NCI-H748 (cell line): ENCODE measurements at regions not wholly inside any gene's neighbourhood (a gene's known extent, or its start where the extent isn't known, plus 50 kb on each side); places are given as distances from the start of the nearest gene placed in this dataset.
"Not testable (repeated sequence)": the region's sequence is repeated elsewhere in the genome, so short reads cannot be mapped to it uniquely, and the experiment has no call there.

Experiments
- DNase-seq: peaks from one replicate; lab custom pipeline; 2025; ENCODE audit not compliant: unreplicated experiment; lab: John Stamatoyannopoulos, UW

DNA sequence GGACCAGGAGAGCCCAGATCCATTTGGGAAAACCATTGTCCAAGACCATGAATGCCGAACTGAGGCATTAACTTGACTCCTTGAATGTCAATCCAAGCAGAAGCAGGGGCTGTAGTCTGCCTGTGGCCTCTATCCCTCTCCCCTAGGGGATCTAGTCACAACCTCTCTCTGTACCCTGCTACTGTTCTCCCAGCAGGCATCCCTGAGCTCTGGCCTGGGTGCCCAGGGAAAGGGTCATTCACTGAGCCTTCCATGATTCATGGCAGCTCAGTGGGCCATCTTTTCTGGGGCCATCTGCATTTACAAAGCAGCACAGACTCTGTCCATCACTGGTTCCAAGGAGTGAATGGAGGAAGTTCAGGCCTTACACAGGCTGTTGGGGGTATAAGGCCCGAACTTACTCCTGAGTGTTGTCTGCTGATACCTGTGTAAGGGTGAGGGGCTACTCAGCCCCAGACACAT lies 151.8 kb downstream of the ZFP36L2 start:
- DNase-seq = no peak

DNA sequence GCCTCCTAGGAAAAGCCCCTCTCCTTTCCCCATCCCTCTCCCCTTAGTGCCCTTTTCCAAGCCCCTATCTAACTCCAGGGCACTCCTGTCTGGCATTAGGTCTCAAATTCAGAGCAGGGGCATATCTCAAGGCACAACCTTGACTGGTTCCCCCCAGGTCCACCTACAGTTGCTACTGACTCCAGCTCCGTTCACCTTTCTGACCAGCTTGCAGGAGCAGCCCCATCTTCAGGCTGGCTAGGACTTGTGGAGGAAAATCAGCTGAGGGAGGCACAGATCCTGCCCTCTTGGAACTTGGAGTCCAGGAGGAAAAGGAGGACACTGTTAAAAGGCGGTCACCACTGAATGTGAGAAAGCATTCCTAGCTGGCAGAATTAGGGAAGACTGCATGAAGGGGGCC lies 152.4 kb downstream of the ZFP36L2 start:
- DNase-seq = no peak

GRCh38 chr2:43073401-43073825 lies 153.0 kb downstream of the ZFP36L2 start:
- DNase-seq = no peak

DNA sequence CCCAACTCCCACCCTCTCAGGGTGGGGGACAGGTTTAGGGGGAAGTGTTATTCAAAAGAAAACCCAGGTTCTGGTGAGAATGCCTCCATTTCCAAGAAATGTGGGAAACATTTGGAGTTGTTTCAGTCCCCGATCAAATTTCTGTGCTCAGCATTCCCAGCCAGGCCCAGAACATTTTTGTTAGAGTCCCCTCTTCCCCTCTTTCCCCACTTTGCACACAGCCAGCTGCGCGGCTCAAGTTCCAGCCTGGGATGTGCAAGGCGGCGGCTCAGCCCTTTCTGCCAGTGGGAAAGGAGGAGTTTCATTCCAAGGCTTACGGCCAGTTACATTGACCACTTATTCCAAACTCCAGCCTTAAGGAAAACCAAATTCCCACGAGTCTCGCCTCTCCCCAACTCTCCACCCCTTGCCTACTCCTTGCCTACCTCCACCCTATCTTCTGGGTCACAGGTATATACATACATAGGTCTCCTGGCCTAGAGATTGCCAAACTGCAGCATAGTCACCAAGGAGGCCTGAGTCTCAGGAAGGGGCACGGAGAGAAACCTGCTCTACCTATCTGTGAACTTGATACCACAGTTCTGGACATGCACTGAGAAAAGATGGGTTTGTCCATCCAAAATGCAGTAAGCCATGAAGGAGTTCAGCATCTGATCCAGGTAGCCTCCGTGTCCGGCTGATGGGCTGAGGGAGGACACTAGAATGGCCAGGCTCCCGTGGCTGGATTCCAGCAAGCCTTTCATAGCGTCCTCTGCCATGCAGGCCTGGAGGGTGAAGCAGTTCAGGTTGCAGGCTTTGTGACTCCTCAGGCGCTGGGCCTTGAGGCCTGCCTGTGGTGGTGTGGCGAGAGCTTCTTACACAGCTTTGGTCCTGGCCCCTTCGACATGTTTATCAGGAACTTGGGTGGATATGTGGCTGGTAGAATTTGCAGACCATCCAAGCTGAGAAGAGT lies 154.5 kb downstream of the ZFP36L2 start:
- no peak for DNase-seq

- DNase-seq = no peak
These were observed 155.5 kb downstream of the ZFP36L2 start for GRCh38 chr2:43070676-43071502.

DNA sequence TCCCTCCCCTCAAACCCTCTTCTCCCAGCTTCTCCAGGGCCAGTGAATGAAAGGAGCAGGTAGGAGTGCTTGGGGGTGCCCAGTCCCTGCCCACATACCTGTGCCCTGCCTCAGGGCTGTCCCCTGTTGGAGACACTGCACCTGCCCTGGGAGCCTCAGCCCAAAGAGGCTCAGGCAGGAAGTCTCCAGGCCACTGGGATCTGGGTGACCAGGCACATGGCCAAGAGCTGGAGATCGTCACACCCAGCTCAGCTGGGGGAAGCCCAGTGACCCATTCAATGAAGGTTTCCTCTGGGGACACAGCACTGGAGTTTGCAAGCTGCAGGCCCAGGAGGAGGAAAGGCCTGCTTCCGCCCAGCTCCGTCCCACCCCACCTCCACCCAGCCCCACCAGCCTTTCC lies 156.4 kb downstream of the ZFP36L2 start:
- DNase-seq = no peak

- no peak for DNase-seq
These were observed 157.5 kb downstream of the ZFP36L2 start for GRCh38 chr2:43068631-43069517.

GRCh38 chr2:43068041-43068533 lies 158.3 kb downstream of the ZFP36L2 start:
- DNase-seq = no peak

DNA sequence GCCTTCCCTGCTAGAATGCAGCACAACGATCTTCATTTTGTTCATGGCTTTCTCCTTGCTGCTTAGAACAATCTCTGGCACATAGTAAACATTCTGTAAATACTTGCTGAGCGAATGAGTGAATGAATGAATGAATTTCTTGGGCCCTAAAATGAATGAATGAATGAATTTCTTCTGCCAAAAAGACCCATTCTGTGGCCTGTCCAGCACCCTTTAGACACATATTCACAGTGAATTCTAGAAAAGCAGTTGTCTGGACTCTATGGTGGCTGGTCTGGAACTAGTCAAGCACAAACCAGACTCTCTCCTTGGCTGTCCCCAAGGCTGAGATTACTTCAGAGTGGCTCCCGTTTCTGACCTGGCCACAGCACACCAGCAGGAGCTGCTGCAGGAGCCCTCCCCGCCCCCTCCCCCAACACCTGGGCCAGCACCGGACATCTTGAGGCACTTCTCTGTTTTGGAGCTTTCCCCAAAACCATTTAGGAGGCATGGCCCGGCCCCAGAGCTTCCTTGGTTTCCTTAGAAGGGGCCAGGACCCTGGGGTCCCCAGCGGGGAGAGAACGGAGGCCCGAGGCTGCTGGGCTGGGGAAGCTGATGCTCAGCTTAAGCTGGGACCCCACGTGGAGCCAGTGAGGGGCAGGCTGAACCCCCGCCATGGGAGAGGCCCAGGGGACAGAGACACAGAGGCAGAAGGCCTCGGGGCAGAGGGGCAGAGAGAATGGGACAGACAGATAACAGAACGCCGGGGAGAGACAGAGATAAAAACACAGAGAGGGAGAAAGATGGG lies 159.0 kb downstream of the ZFP36L2 start:
- DNase-seq = no peak

DNA sequence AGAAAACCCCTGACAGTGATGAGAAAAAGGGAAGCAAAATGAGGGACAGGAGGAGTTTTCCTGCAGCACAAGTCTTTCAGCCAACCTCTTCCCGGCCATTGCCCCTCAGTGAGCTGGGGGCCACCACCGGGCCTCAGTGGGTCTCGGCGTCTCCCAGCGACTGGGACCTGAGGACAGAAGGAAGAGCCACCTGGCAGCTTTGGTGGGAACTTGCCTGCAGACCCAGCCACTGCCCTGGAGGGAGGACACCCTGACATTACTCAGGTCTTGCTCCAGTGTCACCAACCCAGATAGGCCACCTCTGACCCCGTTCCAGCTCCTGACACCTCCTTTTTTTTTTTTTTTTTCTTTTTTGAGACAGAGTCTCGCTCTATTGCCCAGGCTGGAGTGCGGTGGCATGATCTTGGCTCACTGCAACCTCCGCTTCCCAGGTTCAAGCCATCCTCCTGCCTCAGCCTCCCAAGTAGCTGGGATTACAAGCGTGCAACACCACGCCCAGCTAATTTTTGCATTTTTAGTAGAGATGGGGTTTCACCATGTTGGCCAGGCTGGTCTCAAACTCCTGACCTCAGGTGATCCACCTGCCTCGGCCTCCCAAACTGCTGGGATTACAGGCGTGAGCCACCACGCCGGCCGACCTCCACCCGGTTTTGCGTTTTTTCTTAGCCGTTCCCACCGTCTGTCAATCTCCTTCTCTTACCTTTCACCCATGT lies 159.7 kb downstream of the ZFP36L2 start:
- DNase-seq = not testable (repeated sequence)

GRCh38 chr2:43065871-43066270 lies 160.5 kb downstream of the ZFP36L2 start:
- DNase-seq = no peak

GRCh38 chr2:43065036-43065435 lies 161.4 kb downstream of the ZFP36L2 start:
- no peak for DNase-seq

- DNase-seq = not testable (repeated sequence)
These were observed 163.3 kb downstream of the ZFP36L2 start for GRCh38 chr2:43063096-43063495.

DNA sequence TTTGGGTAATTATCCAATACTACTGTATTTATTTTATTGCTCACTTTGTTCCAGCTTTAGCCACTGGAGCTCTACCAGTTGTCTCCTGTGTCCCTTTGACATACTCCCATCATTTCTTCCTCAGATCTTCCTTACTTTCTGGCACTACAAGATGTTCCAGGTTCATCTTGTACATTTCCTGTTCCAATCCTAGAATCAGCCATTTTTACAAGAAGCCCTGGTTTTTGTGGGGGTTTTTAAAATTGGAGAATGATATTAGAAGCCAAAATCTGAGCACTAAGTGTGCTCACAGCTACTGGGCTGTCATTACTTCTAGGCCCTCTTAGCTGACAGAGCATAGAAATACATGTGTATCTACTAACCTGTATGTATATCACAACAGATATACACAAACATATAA lies 164.3 kb downstream of the ZFP36L2 start:
- no peak for DNase-seq

DNA sequence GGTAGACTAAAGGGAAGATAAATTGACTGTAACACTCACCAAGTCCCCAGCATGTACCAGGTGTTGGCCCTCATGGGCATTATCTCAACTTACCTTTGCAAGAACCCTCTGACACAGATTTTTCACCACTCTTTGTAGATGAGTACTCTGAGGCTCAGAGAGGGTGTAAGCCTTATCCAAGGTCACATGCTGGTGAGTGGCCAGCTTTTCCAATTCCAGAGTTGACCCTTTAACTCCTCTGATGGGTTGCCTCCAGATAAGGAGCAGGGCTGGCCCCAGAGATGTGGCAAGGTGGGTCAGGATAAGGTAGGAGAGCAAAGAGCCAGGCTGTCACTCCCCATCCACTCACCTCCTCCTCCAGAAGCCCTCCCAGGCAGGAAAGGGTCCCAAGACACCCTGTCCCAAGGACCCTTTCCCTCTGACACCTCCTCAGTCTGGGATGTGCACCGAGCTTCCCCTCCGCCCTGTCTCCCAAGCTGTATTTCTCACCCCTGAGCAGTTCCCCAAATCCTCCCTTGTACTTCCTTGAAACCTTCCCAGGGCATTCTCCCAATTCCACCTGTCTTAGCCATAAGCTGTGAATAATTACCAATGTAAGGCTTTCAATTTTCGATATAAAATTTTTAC lies 165.9 kb downstream of the ZFP36L2 start:
- DNase-seq = no peak

DNA sequence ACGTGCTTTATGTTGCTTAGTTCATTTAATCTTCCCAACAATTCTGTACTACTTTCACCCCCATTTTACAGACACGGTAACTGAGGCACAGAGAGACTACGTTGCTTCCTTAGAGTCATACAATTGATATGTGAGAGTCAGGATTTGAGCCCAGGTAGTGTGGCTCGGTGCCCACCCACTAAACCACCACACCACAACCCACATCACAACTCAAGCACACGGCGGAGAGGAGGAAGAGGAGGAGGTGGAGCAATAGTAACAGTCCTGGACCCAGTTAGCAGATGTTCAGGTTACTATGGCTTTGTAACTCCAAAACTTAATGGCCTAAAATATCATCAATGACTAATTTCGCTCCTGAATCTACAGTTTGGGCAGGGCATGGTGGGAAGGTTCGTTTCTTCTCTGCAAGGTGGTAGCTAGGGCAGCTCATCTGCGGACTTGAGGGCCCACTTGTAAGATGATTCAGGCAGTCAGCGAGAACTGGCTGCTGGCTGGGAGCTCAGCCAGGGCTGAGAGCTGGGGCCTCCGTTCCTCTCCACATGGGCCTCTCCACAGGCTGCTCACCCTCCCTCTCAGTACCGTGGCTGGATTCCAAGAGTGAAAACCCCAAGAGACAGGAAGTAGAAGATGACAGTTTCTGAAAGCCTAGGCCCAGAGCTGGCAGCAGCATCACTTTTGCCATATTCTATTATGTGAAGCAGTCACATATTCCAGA lies 167.1 kb downstream of the ZFP36L2 start:
- no peak for DNase-seq

- DNase-seq = no peak
These were observed 167.7 kb downstream of the ZFP36L2 start for GRCh38 chr2:43058726-43059110.
